Erythroblast (primary cell): ENCODE measurements at regions not wholly inside any gene's neighbourhood (a gene's known extent, or its start where the extent isn't known, plus 50 kb on each side); places are given as distances from the start of the nearest gene placed in this dataset.

Source experiments
- GATA1 ChIP-seq: IDR thresholded peaks from 2 replicates; pipeline ENCODE4 v1.6.1; 2011; ENCODE audit warnings: low read depth, mild to moderate bottlenecking, control low read depth, low read length, moderate library complexity
- POLR2A ChIP-seq: IDR thresholded peaks from 2 replicates; pipeline ENCODE4 v1.6.1; 2011; ENCODE audit warnings: mild to moderate bottlenecking, low read length

GRCh38 chr13:103958691-103959090 is 892.5 kb upstream of the SLC10A2 start:
- TF ChIP-seq POLR2A (no peak), GATA1 (no peak)
